ENCODE measurements at regions not wholly inside any gene's neighbourhood (a gene's known extent, or its start where the extent isn't known, plus 50 kb on each side); places are given as distances from the start of the nearest gene placed in this dataset.

- no peak for DNase-seq (ENCODE audit: low spot score in 2 of 2)
- Histone ChIP-seq H3K9me3 (peaks cover 3% of the 10 kb centered on the region), H3K27ac (no peak overlapping the region), H3K4me1 (no peaks in the 10 kb centered on the region), H3K27me3 (no peaks in the 10 kb centered on the region), H3K36me3 (no peaks in the 10 kb centered on the region), H3K4me3 (no peak overlapping the region)
- TF ChIP-seq CTCF (IDR thresholded peaks at IDR 0.05) (no peak), POLR2A (IDR thresholded peaks at IDR 0.05) (no peak), POLR2AphosphoS5 (IDR thresholded peaks at IDR 0.05) (no peak), EP300 (IDR thresholded peaks at IDR 0.05) (no peak)
- WGBS: 66% methylated on average over 1 of the region's 1 CpG
These were observed 671.9 kb downstream of the TRIML1 start for GRCh38 chr4:188811121-188811520.

DNA sequence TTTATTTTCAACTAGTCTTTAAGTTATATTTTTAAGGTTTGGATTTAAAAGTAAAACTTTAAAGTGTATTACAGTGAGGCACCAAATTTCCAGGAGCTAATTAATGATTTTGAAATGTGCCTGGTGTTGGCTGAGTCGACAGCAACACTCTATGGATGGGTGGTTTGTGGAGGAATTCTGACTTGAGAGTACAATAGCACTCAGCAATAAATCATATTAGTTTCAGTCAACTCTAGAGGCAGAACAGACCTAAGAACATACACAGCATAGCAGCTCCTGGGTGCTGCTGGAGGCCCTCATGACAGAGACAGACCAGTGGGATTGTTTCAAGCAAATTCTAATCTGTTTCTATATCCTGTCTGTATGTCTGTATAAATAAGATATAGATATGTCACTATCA is 673.4 kb downstream of the TRIML1 start:
- Histone ChIP-seq H3K27ac (no peak overlapping the region), H3K9me3 (peaks cover 3% of the 10 kb centered on the region), H3K4me1 (no peaks in the 10 kb centered on the region), H3K36me3 (no peaks in the 10 kb centered on the region), H3K4me3 (no peak overlapping the region), H3K27me3 (no peaks in the 10 kb centered on the region)
- 40% methylated on average over 1 of the region's 1 CpG for WGBS
- no peak for DNase-seq (ENCODE audit: low spot score in 2 of 2)
- no peak for TF ChIP-seq POLR2AphosphoS5 (IDR thresholded peaks at IDR 0.05)
- no peak for TF ChIP-seq EP300 (IDR thresholded peaks at IDR 0.05)
- no peak for TF ChIP-seq POLR2A (IDR thresholded peaks at IDR 0.05)
- TF ChIP-seq CTCF (IDR thresholded peaks at IDR 0.05): no peak

- Histone ChIP-seq H3K36me3 (no peaks in the 10 kb centered on the region), H3K4me1 (no peaks in the 10 kb centered on the region), H3K27me3 (no peaks in the 10 kb centered on the region), H3K9me3 (peaks cover 3% of the 10 kb centered on the region), H3K4me3 (no peak overlapping the region), H3K27ac (no peak overlapping the region)
- TF ChIP-seq EP300 (IDR thresholded peaks at IDR 0.05): no peak
- no peak for TF ChIP-seq POLR2A (IDR thresholded peaks at IDR 0.05)
- no peak for TF ChIP-seq POLR2AphosphoS5 (IDR thresholded peaks at IDR 0.05)
- no peak for TF ChIP-seq CTCF (IDR thresholded peaks at IDR 0.05)
- WGBS: 95% methylated on average over 6 of the region's 6 CpGs
- no peak for DNase-seq (ENCODE audit: low spot score in 2 of 2)
These were observed 679.1 kb downstream of the TRIML1 start for GRCh38 chr4:188818300-188818699.

- no peaks in the 10 kb centered on the region for H3K36me3 ChIP-seq
- H3K4me1 ChIP-seq: no peaks in the 10 kb centered on the region
- no peak for DNase-seq (ENCODE audit: low spot score in 2 of 2)
- no peak overlapping the region for H3K27ac ChIP-seq
- TF ChIP-seq EP300 (IDR thresholded peaks at IDR 0.05) (no peak), CTCF (IDR thresholded peaks at IDR 0.05) (no peak), POLR2A (IDR thresholded peaks at IDR 0.05) (no peak), POLR2AphosphoS5 (IDR thresholded peaks at IDR 0.05) (no peak)
- 81% methylated on average over 2 of the region's 2 CpGs for WGBS
- H3K9me3 ChIP-seq: no peaks in the 10 kb centered on the region
- H3K4me3 ChIP-seq: no peak overlapping the region
- H3K27me3 ChIP-seq: no peaks in the 10 kb centered on the region
These were observed 680.0 kb downstream of the TRIML1 start for GRCh38 chr4:188819233-188819632.

GRCh38 chr4:188821500-188821899 is 682.3 kb downstream of the TRIML1 start:
- WGBS: 89% methylated on average over 8 of the region's 8 CpGs
- Histone ChIP-seq H3K4me1 (no peaks in the 10 kb centered on the region), H3K27ac (no peak overlapping the region), H3K9me3 (no peaks in the 10 kb centered on the region), H3K27me3 (no peaks in the 10 kb centered on the region), H3K4me3 (no peak overlapping the region), H3K36me3 (no peaks in the 10 kb centered on the region)
- TF ChIP-seq POLR2AphosphoS5 (IDR thresholded peaks at IDR 0.05) (no peak), POLR2A (IDR thresholded peaks at IDR 0.05) (no peak), EP300 (IDR thresholded peaks at IDR 0.05) (no peak), CTCF (IDR thresholded peaks at IDR 0.05) (no peak)
- no peak for DNase-seq (ENCODE audit: low spot score in 2 of 2)
